PC-9 (cell line): ENCODE measurements at regions not wholly inside any gene's neighbourhood (a gene's known extent, or its start where the extent isn't known, plus 50 kb on each side); places are given as distances from the start of the nearest gene placed in this dataset.

Experiments
- BruUV-seq: library from RNA; stranded (reverse); fragments of 400-500 nt; replicated peaks from 2 replicates; lab custom pipeline; 2021; lab: Mats Ljungman, UMichigan
- CTCF ChIA-PET: fragments of 300-600 bp; sonication (Branson Sonifier 250); formaldehyde crosslinking; loops from one replicate; lab custom pipeline; 2022; ENCODE audit warnings: antibody characterized with exemption; lab: Charles Lee
- POLR2A ChIA-PET: fragments of 300-600 bp; sonication (Branson Sonifier 250); formaldehyde crosslinking; loops from one replicate; lab custom pipeline; 2022; ENCODE audit warnings: antibody characterized with exemption; ENCODE audit not compliant: unreplicated experiment; lab: Charles Lee
- DNase-seq, 2 experiments: peaks; one replicate each; pipeline versions ENCODE4 v3.0.0 to v3.0.0-alpha.2; 2015 to 2022; ENCODE audit warnings: mixed read lengths in 1 of 2
- H2AFZ ChIP-seq: fragments of 200-600 bp; sonication (generic); 2 replicates; pipeline ENCODE4 v1.8.1; 2017; ENCODE audit warnings: antibody characterized with exemption
- H3F3A ChIP-seq: fragments of 200-600 bp; sonication (generic); 2 replicates; pipeline ENCODE4 v1.8.1; 2017; ENCODE audit warnings: antibody characterized with exemption, mild to moderate bottlenecking, low read depth; ENCODE audit not compliant: insufficient read depth
- H3K27ac ChIP-seq: fragments of 200-600 bp; sonication (generic); 2 replicates; pipeline ENCODE4 v1.6.1; 2016; ENCODE audit warnings: mixed run types
- H3K27me3 ChIP-seq: fragments of 200-600 bp; sonication (generic); 2 replicates; pipeline ENCODE4 v1.6.1; 2016; ENCODE audit warnings: low read depth, mixed run types; ENCODE audit not compliant: insufficient read depth
- H3K36me3 ChIP-seq: fragments of 200-600 bp; sonication (generic); 2 replicates; pipeline ENCODE4 v1.6.1; 2016; ENCODE audit warnings: low read depth, mixed run types
- H3K4me1 ChIP-seq: fragments of 200-600 bp; sonication (generic); replicated peaks from 2 replicates; pipeline ENCODE4 v1.6.1; 2016; ENCODE audit warnings: mixed run types; ENCODE audit not compliant: insufficient read depth
- H3K4me2 ChIP-seq: fragments of 200-600 bp; sonication (generic); 2 replicates; pipeline ENCODE4 v1.6.1; 2017; ENCODE audit warnings: mixed run types
- H3K4me3 ChIP-seq: fragments of 200-600 bp; sonication (generic); 2 replicates; pipeline ENCODE4 v1.6.1; 2016; ENCODE audit warnings: mixed run types
- H3K79me2 ChIP-seq: fragments of 200-600 bp; sonication (generic); 2 replicates; pipeline ENCODE4 v1.6.1; 2017; ENCODE audit warnings: low read depth, mixed run types
- H3K9me2 ChIP-seq: fragments of 200-600 bp; sonication (generic); 2 replicates; pipeline ENCODE4 v1.8.1; 2017; ENCODE audit warnings: mild to moderate bottlenecking; ENCODE audit not compliant: insufficient read depth
- H3K9me3 ChIP-seq: fragments of 200-600 bp; sonication (generic); 2 replicates; pipeline ENCODE4 v1.8.1; 2016; ENCODE audit warnings: low read depth; ENCODE audit not compliant: insufficient read depth
- H4K20me1 ChIP-seq: fragments of 200-600 bp; sonication (generic); 2 replicates; pipeline ENCODE4 v1.8.1; 2017; ENCODE audit not compliant: insufficient read depth
- EZH2 ChIP-seq: fragments of 200-600 bp; sonication (generic); IDR thresholded peaks from 2 replicates; pipeline ENCODE4 v1.8.0; 2017; ENCODE audit warnings: antibody characterized with exemption, low read depth
- intact Hi-C: fragments of 100-400 bp; cut with micrococcal nuclease; formaldehyde crosslinking; loops from one replicate; pipeline ENCODE4 v1.10.0; 2022; ENCODE audit not compliant: unreplicated experiment
- TF ChIP-seq, protein P1 (sequence below): fragments of 200-600 bp; sonication (generic); conservative IDR thresholded peaks from 2 replicates; pipeline ENCODE4 v1.6.1; 2017; ENCODE audit warnings: mixed run types, antibody characterized with exemption, mild to moderate bottlenecking, moderate library complexity

DNA sequence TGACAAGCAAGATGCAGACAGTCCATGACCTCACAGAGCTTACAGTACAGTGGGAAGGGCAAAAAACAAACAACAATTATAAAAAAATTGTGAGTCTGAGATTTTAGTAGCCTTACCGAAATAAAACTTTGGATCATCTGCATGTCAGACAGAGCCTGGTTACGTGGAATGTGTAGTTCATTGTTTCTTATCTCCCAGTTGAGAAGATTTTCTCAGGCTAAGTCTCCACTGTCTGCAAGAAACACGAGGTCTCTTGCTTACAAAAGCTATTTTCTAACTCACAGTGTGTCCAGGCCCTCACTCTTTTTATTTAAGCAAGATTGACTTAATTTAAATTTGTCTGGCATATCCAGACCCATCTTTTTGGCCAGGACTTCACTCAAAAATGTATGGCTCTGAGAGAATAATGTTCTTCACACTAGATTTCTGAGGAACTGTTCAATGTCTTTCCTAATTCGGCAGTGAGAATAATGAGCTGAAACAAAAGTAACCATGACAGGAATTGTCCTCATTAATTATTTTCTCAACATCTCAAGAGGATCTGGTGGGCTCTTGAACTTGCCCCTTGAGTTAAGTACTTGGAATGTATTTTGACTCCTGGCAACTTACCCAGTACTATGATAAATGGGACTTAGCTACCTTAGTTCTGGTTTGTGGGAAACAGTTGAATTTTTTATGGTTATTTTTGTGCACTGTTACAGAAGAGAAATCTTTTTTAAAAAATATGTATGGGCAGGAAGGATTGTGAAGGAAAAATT lies 265.1 kb upstream of the COL8A1 start:
- no peaks in the 10 kb centered on the region for H4K20me1 ChIP-seq
- intact Hi-C loops: no loop called here
- DNase-seq: no peak

DNA sequence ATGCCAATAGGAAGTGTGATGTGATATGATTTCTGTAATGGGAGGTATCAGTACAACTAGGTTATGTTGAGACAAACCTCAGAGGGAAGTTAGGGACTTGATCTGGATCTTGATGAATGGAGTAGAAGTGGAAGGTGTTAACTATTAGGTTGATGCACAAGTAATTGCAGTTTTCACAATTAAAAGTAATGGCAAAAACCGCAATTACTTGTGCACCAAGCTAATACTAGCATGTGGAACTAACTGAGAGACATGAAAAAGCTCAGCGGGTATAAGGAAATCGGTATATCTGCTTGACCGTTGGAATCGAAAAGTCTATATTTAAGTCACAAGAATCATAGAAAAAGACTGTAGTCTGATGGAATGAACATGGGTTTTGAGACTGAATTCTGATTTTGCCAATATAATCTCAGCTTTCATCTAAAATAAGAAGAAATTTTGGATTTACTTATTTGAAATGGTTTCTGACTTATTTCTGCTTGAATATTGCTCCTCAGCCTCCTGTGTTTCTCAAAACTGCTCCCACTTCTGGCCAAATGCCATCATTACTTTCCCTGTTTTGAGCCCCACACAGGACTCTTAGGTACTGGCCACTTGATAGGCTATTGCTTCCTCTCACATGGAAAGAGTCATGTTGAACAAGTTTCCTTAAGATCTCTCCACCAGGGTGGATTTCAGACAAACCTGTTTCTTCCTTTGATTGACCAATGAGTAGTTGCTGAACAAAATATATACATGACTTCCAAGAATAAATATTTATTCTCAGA lies 271.5 kb upstream of the COL8A1 start:
- Histone ChIP-seq H3K9me2 (no peaks in the 10 kb centered on the region), H3K4me3 (no peak overlapping the region), H3K4me1 (no peaks in the 10 kb centered on the region), H3K9me3 (no peaks in the 10 kb centered on the region), H3K79me2 (no peaks in the 10 kb centered on the region), H3K27ac (no peak overlapping the region), H3K27me3 (no peaks in the 10 kb centered on the region), H3F3A (no peaks in the 10 kb centered on the region), H4K20me1 (no peaks in the 10 kb centered on the region), H3K36me3 (no peaks in the 10 kb centered on the region), H3K4me2 (no peak overlapping the region), H2AFZ (no peak overlapping the region)
- intact Hi-C loops: no loop called here
- no peak for TF ChIP-seq EZH2
- TF ChIP-seq, protein P1, sequence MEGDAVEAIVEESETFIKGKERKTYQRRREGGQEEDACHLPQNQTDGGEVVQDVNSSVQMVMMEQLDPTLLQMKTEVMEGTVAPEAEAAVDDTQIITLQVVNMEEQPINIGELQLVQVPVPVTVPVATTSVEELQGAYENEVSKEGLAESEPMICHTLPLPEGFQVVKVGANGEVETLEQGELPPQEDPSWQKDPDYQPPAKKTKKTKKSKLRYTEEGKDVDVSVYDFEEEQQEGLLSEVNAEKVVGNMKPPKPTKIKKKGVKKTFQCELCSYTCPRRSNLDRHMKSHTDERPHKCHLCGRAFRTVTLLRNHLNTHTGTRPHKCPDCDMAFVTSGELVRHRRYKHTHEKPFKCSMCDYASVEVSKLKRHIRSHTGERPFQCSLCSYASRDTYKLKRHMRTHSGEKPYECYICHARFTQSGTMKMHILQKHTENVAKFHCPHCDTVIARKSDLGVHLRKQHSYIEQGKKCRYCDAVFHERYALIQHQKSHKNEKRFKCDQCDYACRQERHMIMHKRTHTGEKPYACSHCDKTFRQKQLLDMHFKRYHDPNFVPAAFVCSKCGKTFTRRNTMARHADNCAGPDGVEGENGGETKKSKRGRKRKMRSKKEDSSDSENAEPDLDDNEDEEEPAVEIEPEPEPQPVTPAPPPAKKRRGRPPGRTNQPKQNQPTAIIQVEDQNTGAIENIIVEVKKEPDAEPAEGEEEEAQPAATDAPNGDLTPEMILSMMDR: no peak
- CTCF ChIA-PET: no interaction called here
- POLR2A ChIA-PET: no interaction called here
- DNase-seq: no peak
- BruUV-seq: no TSS peak

More for the DNA sequence above, 265.1 kb upstream of the COL8A1 start:
- no TSS peak for BruUV-seq
- ChIA-PET POLR2A (no interaction called here), CTCF (no interaction called here)
- no peaks in the 10 kb centered on the region for H3K4me1 ChIP-seq
- no peaks in the 10 kb centered on the region for H3K27me3 ChIP-seq
- H2AFZ ChIP-seq: no peak overlapping the region
- H3K36me3 ChIP-seq: no peaks in the 10 kb centered on the region
- no peaks in the 10 kb centered on the region for H3K9me3 ChIP-seq
- no peak overlapping the region for H3K4me2 ChIP-seq
- no peak overlapping the region for H3K4me3 ChIP-seq
- H3K9me2 ChIP-seq: no peaks in the 10 kb centered on the region; the same call in 1 of the 2 replicates
- TF ChIP-seq EZH2: no peak
- TF ChIP-seq, protein P1: no peak
- no peaks in the 10 kb centered on the region for H3K79me2 ChIP-seq
- H3F3A ChIP-seq: no peaks in the 10 kb centered on the region
- no peak overlapping the region for H3K27ac ChIP-seq

DNA sequence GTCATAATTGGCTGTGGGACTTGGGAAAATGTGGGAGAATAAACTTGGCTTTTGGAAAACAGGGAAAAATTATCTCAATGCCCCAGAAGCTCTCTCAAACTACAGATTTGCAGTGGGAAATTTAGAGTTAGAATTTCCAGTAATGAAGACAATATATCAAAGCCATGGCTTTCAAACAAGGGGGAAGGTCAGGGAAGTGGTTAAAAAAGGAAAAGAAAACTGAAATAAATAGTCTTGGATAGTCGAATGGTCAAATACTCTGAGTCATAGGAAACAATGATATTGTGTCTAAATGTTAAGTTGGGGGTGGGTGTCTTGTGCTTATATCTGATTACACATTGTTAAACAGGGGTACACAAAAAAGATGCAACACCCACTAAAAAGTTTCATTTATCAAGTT lies 272.4 kb upstream of the COL8A1 start:
- no peak overlapping the region for H3K4me2 ChIP-seq
- no TSS peak for BruUV-seq

More for the DNA sequence above, 272.4 kb upstream of the COL8A1 start:
- Histone ChIP-seq H3K4me1 (no peaks in the 10 kb centered on the region), H3K79me2 (no peaks in the 10 kb centered on the region), H3K9me2 (no peaks in the 10 kb centered on the region; the same call in 1 of the 2 replicates), H3K27ac (no peak overlapping the region), H2AFZ (no peak overlapping the region), H3K4me3 (no peak overlapping the region), H3K27me3 (no peaks in the 10 kb centered on the region), H3K9me3 (no peaks in the 10 kb centered on the region), H3F3A (no peaks in the 10 kb centered on the region), H3K36me3 (no peaks in the 10 kb centered on the region), H4K20me1 (no peaks in the 10 kb centered on the region)
- intact Hi-C loops: no loop called here
- POLR2A ChIA-PET: no interaction called here
- TF ChIP-seq, protein P1: no peak
- no peak for TF ChIP-seq EZH2
- DNase-seq: no peak
- CTCF ChIA-PET: no interaction called here
